ENCODE measurements at regions not wholly inside any gene's neighbourhood (a gene's known extent, or its start where the extent isn't known, plus 50 kb on each side); places are given as distances from the start of the nearest gene placed in this dataset.

DNA sequence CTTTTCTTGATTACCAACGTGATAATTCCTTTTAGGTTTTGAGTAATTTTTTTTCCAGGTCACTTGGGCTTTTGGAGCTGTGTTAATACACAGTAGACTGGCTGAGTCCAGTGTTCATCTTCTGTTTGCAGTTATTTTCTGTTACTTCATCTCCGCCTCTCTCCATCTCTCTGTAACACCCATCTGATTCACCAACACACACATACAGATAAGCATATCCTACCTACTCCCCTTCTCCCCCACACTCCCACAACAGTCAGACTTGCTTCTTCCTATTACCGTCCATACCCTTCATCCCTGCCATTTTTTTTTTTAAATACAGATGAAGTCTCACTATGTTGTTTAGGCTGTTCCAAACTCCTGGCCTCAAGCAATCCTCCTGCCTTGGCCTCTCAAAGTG lies 72.7 kb upstream of the MANSC4 start:
- no peaks in the 10 kb centered on the region for H3K27me3 ChIP-seq (ENCODE audit: insufficient read depth, low read length)
- no peak for TF ChIP-seq CTCF (IDR thresholded peaks at IDR 0.05; ENCODE audit: extremely low read depth, low read depth, low read length)
- no peak overlapping the region for H2AFZ ChIP-seq (ENCODE audit: low read length)
- no peak overlapping the region for H3K4me2 ChIP-seq (ENCODE audit: insufficient read depth, low read length)
- H3K9me3 ChIP-seq (ENCODE audit: low read depth, low read length): no peaks in the 10 kb centered on the region
- H4K20me1 ChIP-seq (ENCODE audit: insufficient read depth, low read length): no peaks in the 10 kb centered on the region
- DNase-seq (ENCODE audit: insufficient read length, low spot score, missing footprints): no peak
- H3K4me3 ChIP-seq (ENCODE audit: insufficient read depth, low read length): no peak overlapping the region
- H3K4me1 ChIP-seq (ENCODE audit: insufficient read depth, low read length): no peaks in the 10 kb centered on the region
- no peaks in the 10 kb centered on the region for H3K79me2 ChIP-seq (ENCODE audit: insufficient read depth, low read length)
- H3K36me3 ChIP-seq (ENCODE audit: insufficient read depth, low read length): no peaks in the 10 kb centered on the region
- no peak overlapping the region for H3K27ac ChIP-seq (ENCODE audit: low read depth, low read length)

All from osteoblast (primary cell).